ENCODE measurements at regions not wholly inside any gene's neighbourhood (a gene's known extent, or its start where the extent isn't known, plus 50 kb on each side); places are given as distances from the start of the nearest gene placed in this dataset.

- no peak for DNase-seq (ENCODE audit: low spot score)
Measured at GRCh38 chrX:109842611-109843010, 109.6 kb upstream of the ACSL4 start.

GRCh38 chrX:109843963-109844751 lies 111.1 kb upstream of the ACSL4 start:
- no peak for DNase-seq (ENCODE audit: low spot score)

GRCh38 chrX:109844986-109845385 lies 111.9 kb upstream of the ACSL4 start:
- no peak for DNase-seq (ENCODE audit: low spot score)

DNA sequence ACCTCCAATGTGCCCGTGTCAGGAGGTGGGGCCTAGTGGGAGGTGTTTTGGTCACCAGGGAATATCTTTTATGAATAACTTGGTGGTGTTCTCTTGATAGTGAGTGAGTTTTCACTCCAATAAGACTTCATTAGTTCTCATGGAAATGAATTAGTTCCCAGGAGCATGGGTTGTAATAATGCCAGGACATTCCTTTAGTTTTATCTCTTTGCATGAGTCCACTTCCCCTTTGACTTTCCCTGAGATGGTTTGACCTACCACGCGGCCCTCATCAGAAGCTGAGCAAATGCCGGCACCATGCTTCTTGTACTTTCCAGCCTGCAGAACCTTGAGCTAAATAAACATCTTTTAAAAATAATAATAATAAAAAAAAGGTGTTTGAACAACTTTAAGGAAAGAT lies 112.9 kb upstream of the ACSL4 start:
- no peak for DNase-seq (ENCODE audit: low spot score)

DNA sequence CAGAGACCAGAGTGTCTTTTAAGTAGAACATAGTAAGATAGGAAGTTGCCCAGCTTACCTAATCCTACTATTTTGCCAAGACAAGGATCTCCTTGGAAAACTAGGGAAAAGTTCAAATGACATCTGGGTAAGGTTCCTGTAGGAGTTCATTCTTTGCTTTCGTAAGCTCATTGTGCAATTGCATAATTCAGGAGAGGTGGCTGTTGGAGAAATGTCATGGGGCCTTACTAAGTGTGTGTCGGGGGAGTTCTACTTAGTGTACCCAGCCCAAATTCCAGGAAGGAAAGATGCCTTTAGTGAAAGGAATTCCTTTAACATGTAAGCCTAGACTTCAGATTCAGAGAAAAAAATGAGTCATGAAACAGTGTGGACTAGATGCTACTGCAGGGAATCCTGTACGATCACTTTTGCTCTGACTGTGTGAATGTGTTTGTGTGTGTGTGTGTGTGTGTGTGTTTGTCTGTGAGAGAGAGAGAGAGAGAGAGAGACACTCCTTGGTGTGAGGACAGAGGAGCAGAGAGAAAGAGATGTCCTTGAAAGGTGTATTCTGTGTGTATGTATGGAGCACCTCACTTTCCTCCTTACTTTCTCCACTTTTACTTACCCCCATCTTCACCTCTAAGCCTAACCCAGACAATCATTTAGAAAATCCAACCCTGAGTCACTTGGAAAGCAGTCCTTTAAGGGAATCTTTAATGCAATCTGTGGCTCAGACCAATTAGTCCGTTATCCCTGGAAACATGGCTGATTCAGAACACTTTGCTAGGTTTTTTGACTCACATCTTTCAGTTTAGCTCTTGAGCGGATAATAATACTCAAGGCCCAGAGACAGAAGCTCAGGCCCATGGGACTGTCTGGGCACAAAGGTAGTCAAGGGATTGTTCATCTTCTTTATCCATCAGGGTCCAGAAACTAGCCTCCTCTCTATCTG lies 114.5 kb upstream of the ACSL4 start:
- DNase-seq (ENCODE audit: low spot score) = peak; percentile 23

GRCh38 chrX:109848461-109849050 lies 115.5 kb upstream of the ACSL4 start:
- DNase-seq (ENCODE audit: low spot score) = no peak

GRCh38 chrX:109854096-109854495 lies 121.0 kb upstream of the ACSL4 start:
- no peak for DNase-seq (ENCODE audit: low spot score)

DNA sequence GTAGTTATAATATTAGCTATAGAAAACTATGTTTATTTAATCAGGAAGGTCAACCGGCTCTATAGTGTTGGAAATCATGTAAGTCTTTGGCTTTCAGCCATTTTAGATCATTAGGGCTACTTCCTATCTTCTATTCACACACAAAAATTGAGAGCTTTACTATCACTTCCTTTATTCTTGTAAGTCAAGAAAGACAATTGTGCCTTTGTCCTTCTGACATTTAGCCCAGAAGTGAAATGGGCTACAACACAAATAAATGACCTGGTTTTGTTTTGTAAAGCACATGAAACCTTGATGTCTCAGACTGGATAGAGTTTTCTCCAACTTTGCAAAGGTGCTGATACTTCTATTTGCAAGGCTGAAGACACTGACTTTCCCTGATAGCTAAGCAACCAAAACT lies 122.4 kb upstream of the ACSL4 start:
- no peak for DNase-seq (ENCODE audit: low spot score)

GRCh38 chrX:109856974-109857373 lies 123.9 kb upstream of the ACSL4 start:
- peak; percentile 27 for DNase-seq (ENCODE audit: low spot score)

DNA sequence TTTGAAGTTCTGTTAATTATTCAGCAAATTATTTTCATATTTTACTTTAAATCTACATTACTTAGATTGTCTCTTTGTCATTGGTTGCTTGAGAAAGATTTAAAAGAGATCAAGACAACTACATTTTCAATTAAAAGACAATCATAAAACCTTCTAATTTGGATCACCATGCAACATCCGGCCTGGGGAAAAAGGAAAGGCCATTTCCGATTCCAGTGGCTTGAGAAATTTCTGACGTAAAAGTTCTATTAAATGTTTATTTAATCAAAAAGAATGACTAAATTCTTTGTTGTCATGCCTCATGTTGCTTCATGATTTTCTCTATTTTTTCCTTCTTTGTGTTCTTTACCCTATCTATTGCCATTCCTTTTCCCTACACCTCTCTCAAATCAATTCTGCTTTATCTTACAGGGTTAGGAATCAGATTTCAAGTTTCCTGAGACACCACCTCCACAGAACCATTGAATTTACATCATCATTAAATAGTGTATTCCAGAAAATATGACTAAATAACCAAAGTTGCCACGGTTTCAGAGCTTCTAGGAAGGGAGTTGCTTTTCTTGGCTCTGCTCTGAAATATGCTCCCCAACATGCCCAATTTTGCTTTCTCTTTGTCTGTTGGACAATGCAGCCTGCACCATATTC lies 124.6 kb upstream of the ACSL4 start:
- DNase-seq (ENCODE audit: low spot score) = no peak

DNA sequence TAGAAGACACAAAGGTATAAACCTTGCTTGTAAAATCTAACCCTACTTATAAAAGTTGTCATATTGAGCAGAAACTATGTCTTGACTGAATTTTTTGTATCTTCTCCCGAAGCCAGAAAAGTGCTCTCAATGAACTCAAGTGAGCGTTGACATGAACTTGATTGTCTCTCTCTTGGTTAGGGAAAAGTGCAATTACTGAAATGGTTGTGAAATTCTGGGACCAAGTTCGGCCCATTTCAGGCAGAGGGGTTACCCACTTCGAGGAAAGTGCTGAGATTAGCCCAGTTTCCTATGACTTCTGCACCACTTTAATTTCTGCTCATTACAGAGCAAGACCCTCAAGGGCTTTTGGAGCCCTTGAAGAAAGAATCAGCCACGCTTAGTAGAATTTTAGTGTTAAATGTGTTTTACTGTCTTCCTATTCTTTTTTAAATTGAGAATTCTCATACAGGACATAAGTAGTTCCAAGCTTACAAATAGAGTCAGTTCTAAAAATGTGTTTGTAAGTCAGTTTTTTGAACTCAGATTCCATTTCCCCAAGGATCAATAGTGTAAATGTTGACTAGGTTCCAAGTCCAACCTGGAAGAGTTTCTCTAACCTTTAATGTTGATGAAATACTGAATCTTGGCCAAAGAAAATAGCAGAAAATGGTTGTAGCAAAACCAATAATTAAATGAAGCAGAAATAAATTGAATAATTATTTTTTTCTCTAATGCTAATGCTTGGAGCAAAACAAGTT lies 125.7 kb upstream of the ACSL4 start:
- DNase-seq (ENCODE audit: low spot score) = no peak

DNA sequence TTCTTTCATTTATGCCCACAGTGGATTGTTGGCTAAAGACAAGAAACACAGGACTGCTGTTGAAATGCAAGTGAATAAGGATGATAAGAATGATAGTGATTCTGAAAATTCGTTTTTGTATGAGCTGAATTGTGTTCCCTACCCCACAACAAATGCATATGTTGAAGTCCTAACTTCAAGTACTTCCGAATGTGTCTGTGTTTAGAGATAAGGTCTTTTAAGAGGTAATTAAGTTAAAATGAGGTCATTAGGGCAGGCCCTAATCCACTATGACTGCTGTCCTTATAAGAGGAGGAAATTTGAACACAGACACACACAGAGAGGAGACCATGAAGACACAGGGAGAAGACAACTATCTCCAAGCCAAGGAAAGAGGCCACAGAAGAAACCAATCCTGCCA lies 126.6 kb upstream of the ACSL4 start:
- DNase-seq (ENCODE audit: low spot score) = no peak

DNA sequence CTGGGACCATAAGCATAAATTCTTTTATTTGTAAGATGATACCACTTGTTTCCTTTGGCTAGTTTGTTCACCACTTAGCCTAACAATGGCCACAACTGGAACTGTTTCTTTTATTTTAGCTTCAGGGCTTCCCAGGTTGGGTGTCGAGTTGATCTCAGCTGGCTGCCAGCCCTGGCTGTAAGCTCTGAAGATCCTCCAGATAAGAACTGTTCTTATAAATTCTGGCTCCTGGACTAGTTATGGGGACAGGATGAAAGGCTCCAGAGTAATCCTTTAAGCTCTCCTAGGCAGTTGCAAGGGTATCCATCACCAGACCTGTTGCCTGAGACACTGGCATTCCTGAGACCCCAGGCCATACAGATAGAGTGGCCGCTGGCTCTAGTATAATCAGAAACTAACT lies 129.4 kb upstream of the ACSL4 start:
- DNase-seq (ENCODE audit: low spot score) = no peak

DNA sequence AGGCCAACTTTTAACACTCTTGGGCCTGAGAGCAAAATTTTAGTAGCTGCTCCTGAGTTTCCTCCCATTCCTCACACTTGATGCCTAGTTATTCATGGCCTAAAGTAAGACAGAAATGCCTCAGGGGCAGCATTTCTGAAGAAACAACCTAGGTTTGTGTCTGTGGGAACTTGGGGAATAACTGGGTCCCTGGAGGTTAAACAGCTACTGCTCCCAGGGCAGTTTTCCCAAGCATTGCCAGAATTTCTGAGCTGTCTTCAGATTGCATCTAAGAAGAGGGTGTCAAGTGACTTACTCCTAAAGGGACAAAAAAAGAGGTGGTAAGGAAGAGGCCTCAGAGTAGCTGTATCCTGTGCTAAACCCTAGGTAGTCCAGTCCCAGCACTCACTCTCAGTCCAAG lies 130.8 kb upstream of the ACSL4 start:
- DNase-seq (ENCODE audit: low spot score) = no peak

- DNase-seq (ENCODE audit: low spot score) = no peak
Measured at GRCh38 chrX:109871121-109871888, 131.6 kb upstream of the TMEM164 start.

GRCh38 chrX:109872021-109872732 lies 130.7 kb upstream of the TMEM164 start:
- peak; percentile 29 for DNase-seq (ENCODE audit: low spot score)

GRCh38 chrX:109873574-109873973 lies 129.3 kb upstream of the TMEM164 start:
- DNase-seq (ENCODE audit: low spot score) = no peak

DNA sequence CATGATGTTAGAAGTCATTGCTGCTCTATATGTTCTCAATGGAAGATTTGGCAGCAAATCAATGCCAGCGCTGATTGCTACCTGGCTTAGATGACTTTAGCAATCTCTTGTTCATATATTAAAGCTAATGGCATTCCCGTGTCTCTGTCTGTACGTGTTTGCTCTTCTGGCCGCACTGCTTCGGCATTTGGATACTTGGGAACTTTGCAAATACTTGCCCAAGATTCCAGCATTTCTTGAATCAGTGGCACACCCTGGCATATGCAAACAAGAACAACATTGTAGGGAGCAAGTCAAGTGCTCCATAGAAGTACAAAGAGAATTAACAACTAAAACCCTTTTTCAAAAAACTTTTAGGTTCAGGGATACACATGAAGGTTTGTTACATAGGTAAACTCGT lies 128.9 kb upstream of the TMEM164 start:
- DNase-seq (ENCODE audit: low spot score) = no peak

DNA sequence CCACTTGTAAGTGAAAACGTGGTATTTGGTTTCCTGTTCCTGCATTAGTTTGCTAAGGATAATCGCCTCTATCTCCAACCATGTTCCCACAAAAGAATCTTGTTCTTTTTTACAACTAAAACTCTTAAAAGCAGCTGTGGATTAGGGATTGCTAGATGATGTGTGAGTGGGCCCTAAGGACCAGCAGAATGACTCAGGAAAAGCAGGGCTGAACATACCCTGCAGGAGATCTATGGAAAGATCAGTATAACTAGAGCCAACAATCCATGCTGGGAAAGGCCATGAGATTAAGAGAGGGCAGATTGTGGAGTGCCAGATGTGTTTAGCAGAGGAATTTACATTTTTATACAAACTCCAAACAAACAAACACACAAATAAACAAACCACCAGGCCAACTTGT lies 128.4 kb upstream of the TMEM164 start:
- DNase-seq (ENCODE audit: low spot score) = no peak

DNA sequence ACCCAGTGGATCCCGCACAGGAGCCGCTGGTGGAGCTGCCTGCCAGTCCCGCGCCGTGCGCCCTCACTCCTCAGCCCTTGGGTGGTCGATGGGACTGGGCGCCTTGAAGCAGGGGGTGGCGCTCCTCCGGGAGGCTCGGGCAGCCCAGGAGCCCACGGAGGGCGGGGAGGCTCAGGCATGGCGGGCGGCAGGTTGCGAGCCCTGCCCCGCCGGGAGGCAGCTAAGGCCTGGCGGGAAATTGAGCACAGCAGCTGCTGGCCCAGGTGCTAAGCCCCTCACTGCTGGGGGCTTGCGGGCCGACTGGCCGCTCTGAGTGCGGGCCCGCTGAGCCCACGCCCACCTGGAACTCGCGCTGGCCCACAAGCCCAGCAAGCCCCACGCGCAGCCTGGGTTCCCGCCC lies 127.1 kb upstream of the TMEM164 start:
- no peak for DNase-seq (ENCODE audit: low spot score)
